ENCODE measurements at regions not wholly inside any gene's neighbourhood (a gene's known extent, or its start where the extent isn't known, plus 50 kb on each side); places are given as distances from the start of the nearest gene placed in this dataset.
"Not testable (repeated sequence)": the region's sequence is repeated elsewhere in the genome, so short reads cannot be mapped to it uniquely, and the experiment has no call there.

GRCh38 chr13:105672881-105673280 is 862.6 kb downstream of the EFNB2 start:
- TF ChIP-seq CTCF (IDR thresholded peaks at IDR 0.05) = no peak
- TF ChIP-seq POLR2A (IDR thresholded peaks at IDR 0.05) = no peak
- no peaks in the 10 kb centered on the region for H3K9me3 ChIP-seq

GRCh38 chr13:105671131-105671530 is 864.3 kb downstream of the EFNB2 start:
- not testable (repeated sequence) for H3K36me3 ChIP-seq, DNase-seq

More at GRCh38 chr13:105672881-105673280, 862.6 kb downstream of the EFNB2 start:
- H3K27ac ChIP-seq = no peak overlapping the region
- no peak overlapping the region for H3K4me3 ChIP-seq
- H3K36me3 ChIP-seq = no peaks in the 10 kb centered on the region
- DNase-seq = no peak
- H3K27me3 ChIP-seq = no peaks in the 10 kb centered on the region
- no peaks in the 10 kb centered on the region for H3K4me1 ChIP-seq
- intact Hi-C loops (cut with DNase I; ENCODE audit: low total_unique reads) = no loop called here

GRCh38 chr13:105670179-105670990 is 865.1 kb downstream of the EFNB2 start:
- Histone ChIP-seq H3K27me3 (no peaks in the 10 kb centered on the region), H3K36me3 (no peaks in the 10 kb centered on the region), H3K9me3 (no peaks in the 10 kb centered on the region), H3K27ac (no peak overlapping the region), H3K4me1 (no peaks in the 10 kb centered on the region), H3K4me3 (no peak overlapping the region)
- TF ChIP-seq CTCF (IDR thresholded peaks at IDR 0.05) = no peak
- TF ChIP-seq POLR2A (IDR thresholded peaks at IDR 0.05) = no peak
- DNase-seq = no peak
- intact Hi-C loops (cut with DNase I; ENCODE audit: low total_unique reads) = no loop called here

More at GRCh38 chr13:105671131-105671530, 864.3 kb downstream of the EFNB2 start:
- H3K27ac ChIP-seq; H3K9me3 ChIP-seq; H3K27me3 ChIP-seq; H3K4me1 ChIP-seq; intact Hi-C loops (cut with DNase I; ENCODE audit: low total_unique reads); H3K4me3 ChIP-seq: not testable (repeated sequence)

- H3K4me3 ChIP-seq = no peak overlapping the region
- intact Hi-C loops (cut with DNase I; ENCODE audit: low total_unique reads) = no loop called here
Observed at GRCh38 chr13:105665284-105665683, 870.2 kb downstream of the EFNB2 start.

GRCh38 chr13:105663182-105663581 is 872.3 kb downstream of the EFNB2 start:
- TF ChIP-seq POLR2A (IDR thresholded peaks at IDR 0.05) = no peak
- no peak for TF ChIP-seq CTCF (IDR thresholded peaks at IDR 0.05)
- no peak overlapping the region for H3K27ac ChIP-seq
- H3K27me3 ChIP-seq = no peaks in the 10 kb centered on the region

More at GRCh38 chr13:105665284-105665683, 870.2 kb downstream of the EFNB2 start:
- Histone ChIP-seq H3K27me3 (no peaks in the 10 kb centered on the region), H3K4me1 (no peaks in the 10 kb centered on the region), H3K9me3 (no peaks in the 10 kb centered on the region), H3K36me3 (no peaks in the 10 kb centered on the region), H3K27ac (no peak overlapping the region)
- TF ChIP-seq POLR2A (IDR thresholded peaks at IDR 0.05) (no peak), CTCF (IDR thresholded peaks at IDR 0.05) (no peak)
- no peak for DNase-seq

More at GRCh38 chr13:105663182-105663581, 872.3 kb downstream of the EFNB2 start:
- DNase-seq = no peak
- Histone ChIP-seq H3K4me3 (no peak overlapping the region), H3K9me3 (no peaks in the 10 kb centered on the region), H3K4me1 (no peaks in the 10 kb centered on the region), H3K36me3 (no peaks in the 10 kb centered on the region)
- intact Hi-C loops (cut with DNase I; ENCODE audit: low total_unique reads) = no loop called here
